PC-3 (cell line): ENCODE measurements at regions not wholly inside any gene's neighbourhood (a gene's known extent, or its start where the extent isn't known, plus 50 kb on each side); places are given as distances from the start of the nearest gene placed in this dataset.

ENCODE experiments used
- CTCF ChIP-seq: fragments of 300-600 bp; sonication (generic); conservative IDR thresholded peaks from 2 replicates; pipeline ENCODE4 v1.5.1; 2017; ENCODE audit warnings: antibody characterized with exemption, low read depth, mild to moderate bottlenecking, low read length
- EZH2 ChIP-seq: fragments of 300-600 bp; sonication (generic); IDR thresholded peaks from one replicate; pipeline ENCODE4 v1.6.1; 2017; ENCODE audit warnings: antibody characterized with exemption, mild to moderate bottlenecking, low read length; ENCODE audit not compliant: unreplicated experiment

GRCh38 chr6:156378853-156379252 is 398.3 kb upstream of the ARID1B start:
- TF ChIP-seq CTCF, result no peak
- no peak for TF ChIP-seq EZH2
